T-helper 17 cell (primary cell): ENCODE measurements at regions not wholly inside any gene's neighbourhood (a gene's known extent, or its start where the extent isn't known, plus 50 kb on each side); places are given as distances from the start of the nearest gene placed in this dataset.

ENCODE experiments used
- ATAC-seq: fragments of 150-1000 bp; cut with Tn5 transposase; 2 replicates; pipeline ENCODE4 v1.10.0; 2021; ENCODE audit warnings: mild to moderate bottlenecking, moderate library complexity
- DNase-seq, 3 donors: peaks; one replicate each; pipeline versions ENCODE4 v3.0.0 to v3.0.0-alpha.2; 2020 to 2021
- H3K9me3 ChIP-seq: one replicate; pipeline ENCODE4 v1.7.0; 2013; ENCODE audit warnings: low read length, mild to moderate bottlenecking; ENCODE audit not compliant: control insufficient read depth, poor library complexity, severe bottlenecking
- H3K27ac Mint-ChIP-seq: one replicate; pipeline ENCODE4 v1.8.0; 2022; ENCODE audit warnings: mild to moderate bottlenecking, moderate library complexity, mixed read lengths
- H3K27me3 Mint-ChIP-seq: one replicate; pipeline ENCODE4 v1.8.0; 2022; ENCODE audit warnings: mixed read lengths
- H3K36me3 Mint-ChIP-seq: one replicate; pipeline ENCODE4 v1.8.0; 2022; ENCODE audit warnings: low read depth, mixed read lengths
- H3K4me1 Mint-ChIP-seq: one replicate; pipeline ENCODE4 v1.8.0; 2022; ENCODE audit warnings: mild to moderate bottlenecking, mixed read lengths
- H3K4me3 Mint-ChIP-seq: one replicate; pipeline ENCODE4 v1.8.0; 2022; ENCODE audit warnings: mild to moderate bottlenecking, moderate library complexity, mixed read lengths

- ATAC-seq (no peak), DNase-seq (no peak)
- Mint-ChIP-seq H3K4me1 (no peaks in the 10 kb centered on the region), H3K36me3 (no peaks in the 10 kb centered on the region), H3K4me3 (no peak overlapping the region), H3K27ac (no peak overlapping the region), H3K27me3 (no peaks in the 10 kb centered on the region)
- H3K9me3 ChIP-seq = no peaks in the 10 kb centered on the region
Observed at GRCh38 chr4:173858471-173858870, 328.4 kb upstream of the HAND2 start.

- H3K27me3 Mint-ChIP-seq = no peaks in the 10 kb centered on the region
- no peak for DNase-seq
- ATAC-seq = no peak
- H3K4me3 Mint-ChIP-seq = no peak overlapping the region
- no peaks in the 10 kb centered on the region for H3K4me1 Mint-ChIP-seq
- H3K27ac Mint-ChIP-seq = no peak overlapping the region
- no peaks in the 10 kb centered on the region for H3K9me3 ChIP-seq
- H3K36me3 Mint-ChIP-seq = no peaks in the 10 kb centered on the region
Observed at GRCh38 chr4:173857828-173858227, 327.8 kb upstream of the HAND2 start.

DNA sequence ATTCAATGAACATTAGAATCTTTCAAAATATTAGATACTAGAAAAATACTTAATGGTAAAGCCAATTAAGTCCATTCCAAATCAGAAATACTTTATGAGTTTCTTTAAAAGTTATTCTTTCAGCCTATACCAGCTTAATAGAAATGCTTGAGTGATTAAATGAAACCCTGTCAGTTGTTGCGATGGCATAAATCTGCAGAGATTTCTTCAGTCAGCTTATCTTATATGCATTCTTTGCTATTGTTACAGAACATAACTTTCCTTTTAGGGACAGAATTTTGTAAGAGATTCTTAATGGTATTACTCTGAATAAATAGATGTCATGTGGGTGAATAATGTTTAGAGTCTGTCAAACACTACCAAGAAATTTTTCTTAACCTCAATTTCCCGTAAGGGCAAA is 325.0 kb upstream of the HAND2 start:
- Mint-ChIP-seq H3K4me1 (no peaks in the 10 kb centered on the region), H3K27ac (no peak overlapping the region), H3K36me3 (no peaks in the 10 kb centered on the region), H3K27me3 (no peaks in the 10 kb centered on the region), H3K4me3 (no peak overlapping the region)
- ATAC-seq (no peak), DNase-seq (no peak)
- no peaks in the 10 kb centered on the region for H3K9me3 ChIP-seq

DNA sequence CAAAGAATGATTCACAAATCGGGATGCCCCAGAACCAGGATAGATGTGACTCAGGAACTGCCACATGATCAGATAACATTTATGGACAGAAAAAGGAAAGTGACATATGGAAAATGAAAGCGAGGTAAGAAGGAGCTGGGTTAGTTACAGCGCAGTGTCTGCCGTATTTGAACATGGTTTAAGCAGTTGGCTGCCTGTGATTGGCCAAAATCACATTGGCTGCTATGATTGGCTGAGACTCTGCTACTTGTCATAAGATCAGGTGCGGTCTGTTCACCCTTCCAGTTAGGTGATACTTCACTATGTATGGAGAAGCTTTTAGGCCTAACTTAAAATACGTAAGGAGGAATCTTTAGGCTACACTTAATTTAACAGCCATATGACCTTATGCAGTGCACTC is 322.7 kb upstream of the HAND2 start:
- no peaks in the 10 kb centered on the region for H3K36me3 Mint-ChIP-seq
- DNase-seq (no peak), ATAC-seq (no peak)
- no peaks in the 10 kb centered on the region for H3K4me1 Mint-ChIP-seq
- no peak overlapping the region for H3K27ac Mint-ChIP-seq
- no peaks in the 10 kb centered on the region for H3K27me3 Mint-ChIP-seq
- H3K4me3 Mint-ChIP-seq = no peak overlapping the region
- no peaks in the 10 kb centered on the region for H3K9me3 ChIP-seq

- no peak overlapping the region for H3K27ac Mint-ChIP-seq
- DNase-seq (no peak), ATAC-seq (no peak)
- no peaks in the 10 kb centered on the region for H3K27me3 Mint-ChIP-seq
- no peak overlapping the region for H3K4me3 Mint-ChIP-seq
- H3K4me1 Mint-ChIP-seq = no peaks in the 10 kb centered on the region
- H3K9me3 ChIP-seq = no peaks in the 10 kb centered on the region
- H3K36me3 Mint-ChIP-seq = no peaks in the 10 kb centered on the region
Observed at GRCh38 chr4:173845580-173845979, 315.6 kb upstream of the HAND2 start.

- DNase-seq (no peak), ATAC-seq (no peak)
- no peaks in the 10 kb centered on the region for H3K4me1 Mint-ChIP-seq
- H3K9me3 ChIP-seq = no peaks in the 10 kb centered on the region
- H3K27me3 Mint-ChIP-seq = no peaks in the 10 kb centered on the region
- no peaks in the 10 kb centered on the region for H3K36me3 Mint-ChIP-seq
- H3K4me3 Mint-ChIP-seq = no peak overlapping the region
- no peak overlapping the region for H3K27ac Mint-ChIP-seq
Observed at GRCh38 chr4:173839865-173840264, 309.8 kb upstream of the HAND2 start.

DNA sequence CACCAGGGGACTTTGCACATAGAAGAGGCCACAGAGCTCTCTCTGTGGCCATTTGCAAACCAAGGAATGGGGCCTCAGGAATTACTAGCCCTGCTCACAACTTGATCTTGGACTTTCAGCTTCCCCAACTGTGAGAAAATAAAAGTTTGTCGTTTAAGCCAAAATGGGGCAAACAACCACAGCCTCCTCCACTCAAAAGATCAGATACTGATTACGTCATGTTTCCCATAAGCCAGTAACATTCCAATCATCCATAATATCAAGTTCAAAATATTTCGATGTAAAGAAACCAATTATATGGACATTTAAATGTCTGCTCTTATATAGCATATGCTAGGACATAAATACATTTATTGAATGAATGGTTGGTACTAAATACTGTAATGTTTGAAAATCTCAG is 307.5 kb upstream of the HAND2 start:
- Mint-ChIP-seq H3K27ac (no peak overlapping the region), H3K4me1 (no peaks in the 10 kb centered on the region), H3K27me3 (no peaks in the 10 kb centered on the region), H3K4me3 (no peak overlapping the region), H3K36me3 (no peaks in the 10 kb centered on the region)
- no peaks in the 10 kb centered on the region for H3K9me3 ChIP-seq
- DNase-seq = no peak
- no peak for ATAC-seq

DNA sequence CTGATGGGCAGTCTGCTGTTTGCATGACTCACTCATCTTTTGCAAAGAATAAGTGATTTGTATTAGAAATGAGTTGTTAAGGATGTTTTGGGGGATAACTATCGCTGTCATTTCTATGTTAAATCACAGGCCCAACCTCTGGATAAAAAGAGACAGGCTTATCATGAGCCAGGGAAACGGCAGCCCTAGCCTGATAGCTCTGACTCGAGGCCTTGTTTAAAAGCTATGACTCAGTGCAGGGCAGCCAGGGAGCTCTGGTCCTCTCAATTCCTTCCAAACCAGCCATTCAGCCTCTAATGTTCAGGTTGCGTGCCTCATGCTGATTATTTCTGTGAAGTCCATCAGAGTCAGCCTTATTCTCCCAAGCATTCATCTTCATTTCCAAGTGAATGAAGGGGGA is 305.9 kb upstream of the HAND2 start:
- H3K4me1 Mint-ChIP-seq = no peaks in the 10 kb centered on the region
- no peak overlapping the region for H3K27ac Mint-ChIP-seq
- H3K9me3 ChIP-seq = no peaks in the 10 kb centered on the region
- H3K4me3 Mint-ChIP-seq = no peak overlapping the region
- no peaks in the 10 kb centered on the region for H3K27me3 Mint-ChIP-seq
- no peak for ATAC-seq
- H3K36me3 Mint-ChIP-seq = no peaks in the 10 kb centered on the region
- DNase-seq = no peak

GRCh38 chr4:173834151-173834550 is 304.1 kb upstream of the HAND2 start:
- Mint-ChIP-seq H3K4me1 (no peaks in the 10 kb centered on the region), H3K4me3 (no peak overlapping the region)

GRCh38 chr4:173829565-173829964 is 299.5 kb upstream of the HAND2 start:
- ATAC-seq (no peak), DNase-seq (no peak)
- H3K4me3 Mint-ChIP-seq = no peak overlapping the region
- no peaks in the 10 kb centered on the region for H3K4me1 Mint-ChIP-seq
- no peak overlapping the region for H3K27ac Mint-ChIP-seq
- H3K9me3 ChIP-seq = no peaks in the 10 kb centered on the region
- H3K36me3 Mint-ChIP-seq = no peaks in the 10 kb centered on the region
- H3K27me3 Mint-ChIP-seq = no peaks in the 10 kb centered on the region

More at GRCh38 chr4:173834151-173834550, 304.1 kb upstream of the HAND2 start:
- no peaks in the 10 kb centered on the region for H3K27me3 Mint-ChIP-seq
- no peaks in the 10 kb centered on the region for H3K9me3 ChIP-seq
- no peak overlapping the region for H3K27ac Mint-ChIP-seq
- ATAC-seq (no peak), DNase-seq (no peak)
- H3K36me3 Mint-ChIP-seq = no peaks in the 10 kb centered on the region

DNA sequence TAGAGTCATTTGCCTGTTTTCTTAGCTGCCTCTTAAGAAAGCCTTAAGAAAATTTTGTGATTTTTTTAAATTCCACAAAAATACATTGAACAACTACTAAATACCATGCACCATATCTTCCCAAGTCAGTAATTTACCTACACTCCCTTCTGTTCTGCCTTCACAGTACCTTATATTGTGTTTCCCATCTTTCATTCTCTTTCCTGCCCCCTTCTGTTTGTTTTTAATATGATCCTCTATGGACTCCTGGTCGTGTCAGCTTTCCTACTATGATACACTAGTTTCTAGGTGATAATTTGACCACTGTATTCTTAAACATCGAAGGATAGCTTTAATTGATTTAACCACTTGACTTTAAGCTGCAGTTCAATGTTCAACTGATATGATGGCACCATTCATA is 297.7 kb upstream of the HAND2 start:
- Mint-ChIP-seq H3K27ac (no peak overlapping the region), H3K27me3 (peaks cover 8% of the 10 kb centered on the region), H3K4me1 (no peaks in the 10 kb centered on the region), H3K36me3 (no peaks in the 10 kb centered on the region), H3K4me3 (no peak overlapping the region)
- no peaks in the 10 kb centered on the region for H3K9me3 ChIP-seq
- ATAC-seq (no peak), DNase-seq (no peak)

DNA sequence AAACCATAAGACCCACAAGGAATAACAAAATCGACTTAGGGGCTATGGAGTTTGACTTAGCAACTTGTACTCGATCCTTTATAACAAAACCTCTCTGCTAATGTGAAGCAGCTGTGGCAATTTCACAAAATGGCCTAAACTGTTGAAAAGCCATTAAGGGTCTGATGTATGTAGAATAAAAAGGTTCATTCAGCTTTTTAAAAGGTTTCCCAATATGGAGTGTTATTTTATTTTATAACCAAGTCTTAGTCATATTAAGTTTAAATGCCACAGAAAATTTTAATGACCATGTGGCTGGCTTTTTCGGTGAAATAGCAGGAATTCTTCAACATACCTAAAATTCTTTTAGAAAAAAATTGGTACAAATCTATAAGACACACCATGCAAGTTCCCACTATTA is 291.8 kb upstream of the HAND2 start:
- Mint-ChIP-seq H3K4me3 (no peak overlapping the region), H3K36me3 (no peaks in the 10 kb centered on the region), H3K27me3 (peaks cover 9% of the 10 kb centered on the region), H3K4me1 (no peaks in the 10 kb centered on the region), H3K27ac (no peak overlapping the region)
- no peaks in the 10 kb centered on the region for H3K9me3 ChIP-seq
- DNase-seq (no peak), ATAC-seq (no peak)

DNA sequence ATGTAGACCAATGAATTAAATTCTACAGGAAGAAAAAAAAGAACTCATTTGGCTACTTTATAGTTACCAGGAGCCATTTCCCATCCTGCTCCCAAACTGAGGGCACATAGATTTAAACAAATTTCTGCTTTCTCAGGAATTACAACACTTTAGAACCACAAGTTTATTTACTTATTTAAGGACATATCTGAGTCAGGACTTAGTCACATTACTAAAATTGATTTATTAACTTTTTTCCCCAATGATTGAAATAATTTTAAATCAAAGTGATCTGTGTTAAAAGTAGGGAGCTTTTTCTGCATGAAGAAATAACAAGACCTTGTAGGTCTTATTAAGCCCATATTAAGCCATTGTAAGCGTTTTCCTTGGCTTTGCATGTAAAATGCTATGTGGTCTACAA is 291.0 kb upstream of the HAND2 start:
- ATAC-seq = no peak
- Mint-ChIP-seq H3K27me3 (peaks cover 9% of the 10 kb centered on the region), H3K4me1 (no peaks in the 10 kb centered on the region), H3K36me3 (no peaks in the 10 kb centered on the region), H3K27ac (no peak overlapping the region), H3K4me3 (no peak overlapping the region)
- DNase-seq = no peak
- no peaks in the 10 kb centered on the region for H3K9me3 ChIP-seq

DNA sequence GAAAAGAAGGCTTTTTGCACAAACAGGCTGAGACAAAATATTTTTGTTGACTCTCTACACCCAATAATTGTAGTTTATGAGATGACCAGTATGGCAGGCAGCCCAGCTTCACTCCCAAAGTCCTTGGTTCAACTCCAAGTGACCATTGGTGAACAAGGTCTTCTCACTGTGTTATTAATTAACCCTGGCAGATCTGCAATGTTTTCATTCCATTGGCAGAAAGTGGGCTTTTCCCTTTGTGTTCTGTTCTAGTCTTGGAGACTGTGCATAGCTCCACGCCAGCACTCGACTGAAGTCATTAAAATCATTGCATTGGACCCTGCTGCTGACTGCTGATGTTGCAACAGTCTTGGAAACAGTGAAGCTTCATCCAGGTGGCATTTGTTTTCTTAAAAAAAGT is 277.3 kb upstream of the HAND2 start:
- ATAC-seq = no peak
- no peak overlapping the region for H3K27ac Mint-ChIP-seq

GRCh38 chr4:173805884-173806283 is 275.9 kb upstream of the HAND2 start:
- no peaks in the 10 kb centered on the region for H3K9me3 ChIP-seq
- DNase-seq = no peak
- no peak for ATAC-seq
- no peaks in the 10 kb centered on the region for H3K4me1 Mint-ChIP-seq
- H3K27ac Mint-ChIP-seq = no peak overlapping the region
- H3K36me3 Mint-ChIP-seq = no peaks in the 10 kb centered on the region
- peaks cover 5% of the 10 kb centered on the region for H3K27me3 Mint-ChIP-seq
- H3K4me3 Mint-ChIP-seq = no peak overlapping the region

More for the DNA sequence above, 277.3 kb upstream of the HAND2 start:
- Mint-ChIP-seq H3K4me1 (no peaks in the 10 kb centered on the region), H3K36me3 (no peaks in the 10 kb centered on the region), H3K4me3 (no peak overlapping the region), H3K27me3 (peaks cover 5% of the 10 kb centered on the region)
- no peaks in the 10 kb centered on the region for H3K9me3 ChIP-seq
- DNase-seq = no peak
